HCT116 (cell line): ENCODE measurements at regions not wholly inside any gene's neighbourhood (a gene's known extent, or its start where the extent isn't known, plus 50 kb on each side); places are given as distances from the start of the nearest gene placed in this dataset.

Source experiments
- ATAC-seq: fragments of 200-7000 bp; cut with Tn5 transposase; 2 replicates; pipeline ENCODE4 v1.9.1; 2020; ENCODE audit warnings: mild to moderate bottlenecking, moderate library complexity
- BruUV-seq: library from RNA; stranded (reverse); fragments of 400-500 nt; replicated peaks from 2 replicates; lab custom pipeline; 2021; lab: Mats Ljungman, UMichigan
- CTCF ChIA-PET: fragments of 300-600 bp; sonication (Branson Sonifier 250); formaldehyde crosslinking; loops from one replicate; lab custom pipeline; 2021; ENCODE audit warnings: antibody characterized with exemption; lab: Charles Lee
- POLR2A ChIA-PET: fragments of 300-600, 350-600 bp; sonication (Branson Sonifier 250); formaldehyde crosslinking; loops from one replicate; lab custom pipeline; 2021; ENCODE audit warnings: antibody characterized with exemption; lab: Charles Lee
- RAD21 ChIA-PET, 2 experiments: fragments of 300-600 bp; sonication (Branson Sonifier 250); formaldehyde crosslinking; loops; one replicate each; lab custom pipeline; 2023; ENCODE audit warnings: low total read pairs in 2 of 2; ENCODE audit not compliant: uncharacterized antibody in 2 of 2, unreplicated experiment in 2 of 2, low non-redundant PET in 1 of 2; lab: Charles Lee
- DNase-seq: peaks from one replicate; pipeline ENCODE4 v3.0.0-alpha.2; 2010; ENCODE audit warnings: low read depth, low spot score
- H2AFZ ChIP-seq: fragments of 200-600 bp; shearing (Covaris generic), sonication (generic); 2 replicates; pipeline ENCODE4 v1.6.1; 2017; ENCODE audit warnings: low read depth, mixed run types, mixed read lengths, antibody characterized with exemption, low read length; ENCODE audit not compliant: poor library complexity, severe bottlenecking
- H3K27ac ChIP-seq: 2 replicates; pipeline ENCODE4 v1.5.1; 2012; ENCODE audit warnings: low read depth, low read length
- H3K27me3 ChIP-seq: fragments of 200-600 bp; sonication (generic); 2 replicates; pipeline ENCODE4 v1.6.1; 2016; ENCODE audit warnings: mixed run types, low read length, mixed read lengths; ENCODE audit not compliant: insufficient read depth
- H3K36me3 ChIP-seq, 2 experiments: fragments of 200-500 bp in 1 of 2; fragments of 200-600 bp in 1 of 2; sonication (Bioruptor generic) in 1 of 2; sonication (generic) in 1 of 2; 2 replicates each; pipeline versions ENCODE4 v1.5.1 to v1.6.1; 2014 to 2016; ENCODE audit warnings: low read length in 2 of 2, inconsistent platforms in 1 of 2, mixed read lengths in 1 of 2, mixed run types in 1 of 2; ENCODE audit not compliant: insufficient read depth in 2 of 2, control insufficient read depth in 1 of 2
- H3K4me1 ChIP-seq, 2 experiments: fragments of 200-600 bp in 1 of 2; sonication (generic) in 1 of 2; 2 replicates each; pipeline versions ENCODE4 v1.5.1 to v1.6.1; 2012 to 2017; ENCODE audit warnings: low read length in 2 of 2, inconsistent platforms in 1 of 2, mild to moderate bottlenecking in 1 of 2, mixed read lengths in 1 of 2, mixed run types in 1 of 2, moderate library complexity in 1 of 2; ENCODE audit not compliant: insufficient read depth in 2 of 2, control insufficient read depth in 1 of 2
- H3K4me2 ChIP-seq: fragments of 200-600 bp; sonication (generic); 2 replicates; pipeline ENCODE4 v1.6.1; 2017; ENCODE audit warnings: mixed run types, low read length, mixed read lengths
- H3K4me3 ChIP-seq, 2 experiments: fragments of 200-600 bp in 1 of 2; sonication (generic) in 1 of 2; replicated peaks in 1 of 2; 2 replicates each; pipeline ENCODE4 v1.5.1; 2011 to 2016; ENCODE audit warnings: low read length in 2 of 2, control low read depth in 1 of 2, low read depth in 1 of 2, mild to moderate bottlenecking in 1 of 2, mixed read lengths in 1 of 2, mixed run types in 1 of 2
- H3K79me2 ChIP-seq: fragments of 200-600 bp; sonication (generic); 2 replicates; pipeline ENCODE4 v1.6.1; 2017; ENCODE audit warnings: mild to moderate bottlenecking, mixed run types, low read length, moderate library complexity, mixed read lengths; ENCODE audit not compliant: insufficient read depth
- H3K9ac ChIP-seq: fragments of 200-600 bp; sonication (generic); 2 replicates; pipeline ENCODE4 v1.6.1; 2016; ENCODE audit warnings: low read length, mixed read lengths
- H3K9me2 ChIP-seq: fragments of 200-600 bp; sonication (generic), shearing (Covaris generic); 2 replicates; pipeline ENCODE4 v1.6.1; 2017; ENCODE audit warnings: mixed run types, mild to moderate bottlenecking, moderate library complexity; ENCODE audit not compliant: insufficient read depth
- H3K9me3 ChIP-seq, 2 experiments: fragments of 200-500 bp in 1 of 2; fragments of 200-600 bp in 1 of 2; sonication (Bioruptor generic) in 1 of 2; sonication (generic) in 1 of 2; 2 replicates each; pipeline ENCODE4 v1.6.1; 2014 to 2017; ENCODE audit warnings: low read length in 2 of 2, mixed read lengths in 2 of 2, inconsistent platforms in 1 of 2, low read depth in 1 of 2, mild to moderate bottlenecking in 1 of 2, mixed run types in 1 of 2, moderate library complexity in 1 of 2; ENCODE audit not compliant: control insufficient read depth in 1 of 2, insufficient read depth in 1 of 2
- H4K20me1 ChIP-seq: fragments of 200-600 bp; sonication (generic), shearing (Covaris generic); 2 replicates; pipeline ENCODE4 v1.6.1; 2017; ENCODE audit warnings: mixed run types, mild to moderate bottlenecking, moderate library complexity; ENCODE audit not compliant: insufficient read depth
- CBX3 ChIP-seq: IDR thresholded peaks from 2 replicates; pipeline ENCODE4 v1.6.1; 2012; ENCODE audit warnings: low read depth
- CEBPB ChIP-seq: IDR thresholded peaks from 2 replicates; pipeline ENCODE4 v1.6.1; 2012; ENCODE audit warnings: low read depth
- ELF1 ChIP-seq: IDR thresholded peaks from 2 replicates; pipeline ENCODE4 v1.6.1; 2012; ENCODE audit warnings: low read depth, borderline replicate concordance
- EZH2 ChIP-seq: fragments of 200-600 bp; sonication (generic); IDR thresholded peaks from 2 replicates; pipeline ENCODE4 v1.6.1; 2017; ENCODE audit warnings: antibody characterized with exemption, mixed run types
- EZH2phosphoT487 ChIP-seq: fragments of 200-600 bp; IDR thresholded peaks from 2 replicates; pipeline ENCODE4 v1.6.1; 2018; ENCODE audit warnings: antibody characterized with exemption, borderline replicate concordance
- FOSL1 ChIP-seq: IDR thresholded peaks from 2 replicates; pipeline ENCODE4 v1.6.1; 2012; ENCODE audit warnings: low read depth
- JUND ChIP-seq: IDR thresholded peaks from 2 replicates; pipeline ENCODE4 v1.6.1; 2012
- POLR2A ChIP-seq: IDR thresholded peaks from 2 replicates; pipeline ENCODE4 v1.7.0; 2011; ENCODE audit warnings: borderline replicate concordance; ENCODE audit not compliant: insufficient read depth, insufficient read length; ENCODE audit errors: extremely low read depth
- RAD21 ChIP-seq: IDR thresholded peaks from 2 replicates; pipeline ENCODE4 v1.6.1; 2012; ENCODE audit warnings: low read depth, mild to moderate bottlenecking
- SIN3A ChIP-seq: IDR thresholded peaks from 2 replicates; pipeline ENCODE4 v1.6.1; 2012; ENCODE audit warnings: low read depth
- SP1 ChIP-seq: IDR thresholded peaks from 2 replicates; pipeline ENCODE4 v1.6.1; 2012; ENCODE audit warnings: low read depth
- TCF7L2 ChIP-seq: IDR thresholded peaks from 2 replicates; pipeline ENCODE4 v1.7.0; 2011; ENCODE audit warnings: borderline replicate concordance, inconsistent platforms; ENCODE audit not compliant: insufficient read depth, insufficient read length; ENCODE audit errors: extremely low read depth
- YY1 ChIP-seq: IDR thresholded peaks from 2 replicates; pipeline ENCODE4 v1.6.1; 2011; ENCODE audit warnings: low read length, low read depth, moderate library complexity, mild to moderate bottlenecking; ENCODE audit not compliant: insufficient replicate concordance; ENCODE audit errors: extremely low read depth
- ZFX ChIP-seq: fragments of 450-650 bp; IDR thresholded peaks from 2 replicates; pipeline ENCODE4 v1.6.1; 2017
- intact Hi-C: fragments of 100-400 bp; cut with micrococcal nuclease; formaldehyde crosslinking; loops from 2 replicates; pipeline ENCODE4 v1.10.0; 2022
- TF ChIP-seq, protein P1 (sequence below): IDR thresholded peaks from 2 replicates; pipeline ENCODE4 v1.6.1; 2012; ENCODE audit warnings: low read depth
- TF ChIP-seq, protein P2 (sequence below), 3 experiments: fragments of 200-600 bp in 1 of 3; sonication (generic) in 1 of 3; IDR thresholded peaks in 2 of 3; conservative IDR thresholded peaks in 1 of 3; 2 replicates each; pipeline ENCODE4 v1.5.1; 2012 to 2017; ENCODE audit warnings: low read depth in 2 of 3, low read length in 2 of 3, antibody characterized with exemption in 1 of 3, borderline replicate concordance in 1 of 3, control low read depth in 1 of 3, mild to moderate bottlenecking in 1 of 3, mixed read lengths in 1 of 3, mixed run types in 1 of 3, moderate library complexity in 1 of 3; ENCODE audit not compliant: insufficient read depth in 1 of 3
- TF ChIP-seq, protein P3 (sequence below): IDR thresholded peaks from 2 replicates; pipeline ENCODE4 v1.6.1; 2012

DNA sequence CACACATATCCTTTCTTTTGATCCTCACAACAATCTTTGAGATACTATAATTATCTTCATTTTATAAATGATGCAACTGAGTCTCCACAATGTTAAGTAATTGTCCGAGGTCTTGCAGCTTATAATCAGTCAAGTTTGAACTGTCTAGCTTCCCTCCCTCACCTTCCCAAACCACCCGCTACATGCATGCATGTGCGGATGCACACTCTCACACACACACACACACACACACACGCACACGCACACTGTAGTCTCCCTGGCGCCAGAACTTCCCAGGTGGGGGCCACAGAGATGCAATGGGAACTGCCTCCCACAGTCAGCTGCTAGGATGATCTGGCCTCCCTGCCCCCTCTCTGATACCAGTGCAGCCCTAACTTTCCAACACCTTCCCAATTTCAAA lies 501.3 kb downstream of the BUD13 start:
- no peak for ATAC-seq
- Histone ChIP-seq H3K9me2 (no peaks in the 10 kb centered on the region), H3K4me3 (no peak overlapping the region), H3K27me3 (peaks cover 37% of the 10 kb centered on the region; the same call in 1 of the 2 replicates), H3K4me2 (no peak overlapping the region), H3K36me3 (no peaks in the 10 kb centered on the region), H3K4me1 (no peaks in the 10 kb centered on the region), H2AFZ (no peak overlapping the region), H3K79me2 (no peaks in the 10 kb centered on the region), H4K20me1 (no peaks in the 10 kb centered on the region), H3K9ac (no peak overlapping the region), H3K9me3 (no peaks in the 10 kb centered on the region), H3K27ac (no peak overlapping the region)
- intact Hi-C loops = loop anchor here (10.0 kb wide), 1 partner anchor 1927 kb away; no protein-coding TSS in a partner anchor
- RAD21 ChIA-PET = no interaction called here
- CTCF ChIA-PET = no interaction called here
- no TSS peak for BruUV-seq
- TF ChIP-seq CEBPB (no peak), ZFX (no peak), YY1 (no peak), TCF7L2 (no peak), SP1 (no peak), RAD21 (no peak), CBX3 (no peak), ELF1 (no peak), POLR2A (no peak), EZH2phosphoT487 (no peak), SIN3A (no peak), JUND (no peak), EZH2 (no peak), FOSL1 (no peak)
- TF ChIP-seq, protein P1, sequence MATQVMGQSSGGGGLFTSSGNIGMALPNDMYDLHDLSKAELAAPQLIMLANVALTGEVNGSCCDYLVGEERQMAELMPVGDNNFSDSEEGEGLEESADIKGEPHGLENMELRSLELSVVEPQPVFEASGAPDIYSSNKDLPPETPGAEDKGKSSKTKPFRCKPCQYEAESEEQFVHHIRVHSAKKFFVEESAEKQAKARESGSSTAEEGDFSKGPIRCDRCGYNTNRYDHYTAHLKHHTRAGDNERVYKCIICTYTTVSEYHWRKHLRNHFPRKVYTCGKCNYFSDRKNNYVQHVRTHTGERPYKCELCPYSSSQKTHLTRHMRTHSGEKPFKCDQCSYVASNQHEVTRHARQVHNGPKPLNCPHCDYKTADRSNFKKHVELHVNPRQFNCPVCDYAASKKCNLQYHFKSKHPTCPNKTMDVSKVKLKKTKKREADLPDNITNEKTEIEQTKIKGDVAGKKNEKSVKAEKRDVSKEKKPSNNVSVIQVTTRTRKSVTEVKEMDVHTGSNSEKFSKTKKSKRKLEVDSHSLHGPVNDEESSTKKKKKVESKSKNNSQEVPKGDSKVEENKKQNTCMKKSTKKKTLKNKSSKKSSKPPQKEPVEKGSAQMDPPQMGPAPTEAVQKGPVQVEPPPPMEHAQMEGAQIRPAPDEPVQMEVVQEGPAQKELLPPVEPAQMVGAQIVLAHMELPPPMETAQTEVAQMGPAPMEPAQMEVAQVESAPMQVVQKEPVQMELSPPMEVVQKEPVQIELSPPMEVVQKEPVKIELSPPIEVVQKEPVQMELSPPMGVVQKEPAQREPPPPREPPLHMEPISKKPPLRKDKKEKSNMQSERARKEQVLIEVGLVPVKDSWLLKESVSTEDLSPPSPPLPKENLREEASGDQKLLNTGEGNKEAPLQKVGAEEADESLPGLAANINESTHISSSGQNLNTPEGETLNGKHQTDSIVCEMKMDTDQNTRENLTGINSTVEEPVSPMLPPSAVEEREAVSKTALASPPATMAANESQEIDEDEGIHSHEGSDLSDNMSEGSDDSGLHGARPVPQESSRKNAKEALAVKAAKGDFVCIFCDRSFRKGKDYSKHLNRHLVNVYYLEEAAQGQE = no peak
- TF ChIP-seq, protein P2, sequence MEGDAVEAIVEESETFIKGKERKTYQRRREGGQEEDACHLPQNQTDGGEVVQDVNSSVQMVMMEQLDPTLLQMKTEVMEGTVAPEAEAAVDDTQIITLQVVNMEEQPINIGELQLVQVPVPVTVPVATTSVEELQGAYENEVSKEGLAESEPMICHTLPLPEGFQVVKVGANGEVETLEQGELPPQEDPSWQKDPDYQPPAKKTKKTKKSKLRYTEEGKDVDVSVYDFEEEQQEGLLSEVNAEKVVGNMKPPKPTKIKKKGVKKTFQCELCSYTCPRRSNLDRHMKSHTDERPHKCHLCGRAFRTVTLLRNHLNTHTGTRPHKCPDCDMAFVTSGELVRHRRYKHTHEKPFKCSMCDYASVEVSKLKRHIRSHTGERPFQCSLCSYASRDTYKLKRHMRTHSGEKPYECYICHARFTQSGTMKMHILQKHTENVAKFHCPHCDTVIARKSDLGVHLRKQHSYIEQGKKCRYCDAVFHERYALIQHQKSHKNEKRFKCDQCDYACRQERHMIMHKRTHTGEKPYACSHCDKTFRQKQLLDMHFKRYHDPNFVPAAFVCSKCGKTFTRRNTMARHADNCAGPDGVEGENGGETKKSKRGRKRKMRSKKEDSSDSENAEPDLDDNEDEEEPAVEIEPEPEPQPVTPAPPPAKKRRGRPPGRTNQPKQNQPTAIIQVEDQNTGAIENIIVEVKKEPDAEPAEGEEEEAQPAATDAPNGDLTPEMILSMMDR (IDR thresholded peaks at IDR 0.05 in 2 of 3, conservative IDR thresholded peaks at IDR 0.05 in 1 of 3; ENCODE audit: borderline replicate concordance in 1 of 3, insufficient read depth in 1 of 3, low read depth in 2 of 3, low read length in 2 of 3) = no peak
- TF ChIP-seq, protein P3, sequence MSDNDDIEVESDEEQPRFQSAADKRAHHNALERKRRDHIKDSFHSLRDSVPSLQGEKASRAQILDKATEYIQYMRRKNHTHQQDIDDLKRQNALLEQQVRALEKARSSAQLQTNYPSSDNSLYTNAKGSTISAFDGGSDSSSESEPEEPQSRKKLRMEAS = no peak
- DNase-seq = no peak
- POLR2A ChIA-PET = no interaction called here
